ENCODE measurements at regions not wholly inside any gene's neighbourhood (a gene's known extent, or its start where the extent isn't known, plus 50 kb on each side); places are given as distances from the start of the nearest gene placed in this dataset.
"Not testable (repeated sequence)": the region's sequence is repeated elsewhere in the genome, so short reads cannot be mapped to it uniquely, and the experiment has no call there.

DNA sequence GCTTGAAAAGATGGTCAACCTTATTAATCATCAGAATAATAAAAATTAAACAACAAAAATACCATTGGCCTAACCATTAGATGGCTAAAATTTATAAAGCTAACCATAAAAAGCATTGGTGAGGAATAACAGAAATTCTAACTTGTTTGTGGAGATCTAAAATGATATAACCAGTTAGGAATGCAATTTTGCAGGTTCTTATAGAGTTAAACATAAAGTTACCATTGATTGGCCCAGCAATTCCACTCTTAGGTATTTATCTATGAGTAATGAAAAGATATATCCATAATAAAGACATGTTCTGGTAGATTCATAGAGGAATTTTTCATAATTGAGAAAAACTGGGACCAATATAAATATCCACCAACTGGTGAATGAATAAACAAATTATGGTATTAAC, 1098.6 kb downstream of the FSCB start:
- no peak for DNase-seq (ENCODE audit: low spot score)

DNA sequence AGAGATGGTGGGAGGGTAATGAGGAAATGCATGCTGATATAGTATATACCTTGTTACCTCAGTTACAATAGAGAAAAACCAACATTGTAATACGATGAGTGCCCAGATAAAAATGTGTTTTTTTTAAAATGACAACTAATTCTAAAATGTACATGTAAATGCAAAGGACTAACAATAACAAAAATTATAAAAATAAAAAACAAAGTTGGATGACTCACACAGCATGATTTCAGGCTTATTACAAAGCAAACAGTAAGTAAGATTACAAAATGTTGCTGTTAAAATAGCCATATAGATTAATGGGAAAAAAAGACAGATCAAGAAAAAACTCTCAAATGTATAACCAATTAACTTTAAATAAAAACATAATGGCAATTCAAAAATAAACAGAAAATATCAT, 1099.4 kb downstream of the FSCB start:
- DNase-seq (ENCODE audit: low spot score) = no peak

DNA sequence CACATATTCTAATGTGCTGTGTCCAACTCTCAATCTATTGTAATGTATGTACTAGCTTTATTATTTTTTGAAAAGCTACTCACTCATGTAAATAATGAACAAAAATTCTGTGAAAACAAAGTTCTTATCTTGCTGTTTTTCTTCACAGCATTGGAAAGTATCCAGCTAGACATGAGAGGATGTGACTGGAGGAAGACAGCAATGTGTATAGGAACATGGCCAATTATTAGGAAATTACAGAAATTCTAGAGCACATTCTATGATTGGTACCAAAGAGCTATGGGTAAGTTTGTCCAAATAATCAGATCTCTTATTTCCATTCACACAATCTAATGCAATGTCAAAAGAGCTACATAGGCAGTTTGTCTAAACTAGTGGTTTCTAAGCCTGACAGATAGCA, 1100.2 kb downstream of the FSCB start:
- no peak for DNase-seq (ENCODE audit: low spot score)

DNA sequence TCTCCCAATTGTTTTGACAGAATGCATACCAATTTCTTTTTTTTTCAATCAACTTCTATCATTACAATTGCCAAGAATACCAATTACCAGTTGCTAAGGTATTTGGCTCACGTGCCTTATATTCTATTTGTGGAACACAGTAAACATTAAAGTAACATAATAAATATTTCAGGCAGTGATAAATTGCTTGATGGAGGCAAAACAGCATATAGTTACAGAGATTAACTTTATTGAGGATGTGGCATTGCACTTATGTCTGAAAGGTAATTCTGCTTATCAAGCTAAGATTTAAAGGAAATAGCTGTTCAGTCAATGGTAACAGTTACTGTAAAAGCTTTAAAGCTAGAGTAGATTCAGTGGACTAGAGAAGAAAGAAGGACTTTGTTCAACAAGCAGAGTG, 1107.8 kb downstream of the FSCB start:
- DNase-seq (ENCODE audit: low spot score) = no peak

DNA sequence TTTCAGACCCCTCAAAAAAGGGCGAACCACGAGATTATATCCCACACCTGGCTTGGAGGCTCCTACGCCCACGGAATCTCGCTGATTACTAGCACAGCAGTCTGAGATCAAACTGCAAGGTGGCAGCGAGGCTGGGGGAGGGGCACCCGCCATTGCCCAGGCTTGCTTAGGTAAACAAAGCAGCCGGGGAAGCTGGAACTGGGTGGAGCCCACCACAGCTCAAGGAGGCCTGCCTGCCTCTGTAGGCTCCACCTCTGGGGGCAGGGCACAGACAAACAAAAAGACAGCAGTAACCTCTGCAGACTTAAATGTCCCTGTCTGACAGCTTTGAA, 1136.6 kb downstream of the FSCB start:
- not testable (repeated sequence) for DNase-seq (ENCODE audit: low spot score)

DNA sequence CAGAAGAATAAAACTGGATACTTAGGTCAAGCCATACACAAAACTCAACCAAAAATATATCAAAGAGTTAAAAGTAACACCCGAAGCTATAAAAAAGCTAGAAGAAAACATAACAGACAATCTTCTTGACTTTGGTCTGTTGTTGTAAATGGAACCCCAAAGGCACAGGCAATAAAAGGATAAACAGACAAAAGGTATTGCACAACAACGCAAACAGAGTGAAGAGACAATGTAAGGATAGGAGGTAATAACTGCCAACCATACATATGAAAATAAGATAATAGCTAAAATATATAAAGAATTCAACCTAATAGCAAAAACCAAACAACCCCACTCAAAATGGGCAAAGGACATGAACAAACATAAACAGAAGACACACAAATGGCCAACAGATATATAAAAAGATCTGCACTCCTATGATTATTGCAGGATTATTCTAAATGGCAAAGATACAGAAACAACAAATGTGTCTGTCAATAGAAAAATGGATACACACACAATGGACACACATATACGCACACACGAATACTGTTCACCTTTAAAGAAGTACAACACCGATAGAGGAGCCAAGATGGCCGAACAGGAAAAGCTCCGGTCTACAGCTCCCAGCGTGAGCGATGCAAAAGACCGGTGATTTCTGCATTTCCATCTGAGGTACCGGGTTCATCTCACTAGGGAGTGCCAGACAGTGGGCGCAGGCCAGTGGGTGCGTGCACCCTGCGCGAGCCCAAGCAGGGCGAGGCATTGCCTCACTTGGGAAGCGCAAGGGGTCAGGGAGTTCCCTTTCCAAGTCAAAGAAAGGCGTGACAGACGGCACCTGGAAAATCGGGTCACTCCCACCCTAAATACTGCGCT, 1137.1 kb downstream of the FSCB start:
- DNase-seq (ENCODE audit: low spot score) = no peak

DNA sequence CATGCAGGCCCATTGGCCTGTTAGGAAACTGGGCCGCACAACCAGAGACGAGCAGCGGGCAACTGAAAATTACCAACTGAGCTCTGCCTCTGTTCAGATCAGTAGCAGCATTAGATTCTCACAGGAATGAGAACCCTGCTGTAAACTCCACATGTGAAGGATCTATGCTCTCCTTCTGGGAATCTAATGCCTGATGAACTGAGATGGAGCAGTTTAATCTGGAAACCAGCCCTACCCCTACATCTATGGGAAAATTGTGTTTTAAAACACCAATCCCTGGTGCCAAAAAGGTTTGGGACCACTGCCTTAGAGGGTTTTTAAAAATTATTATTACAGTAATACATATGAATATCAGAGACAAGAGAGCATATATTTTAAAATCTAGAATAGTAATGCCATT, 1144.5 kb downstream of the FSCB start:
- no peak for DNase-seq (ENCODE audit: low spot score)

DNA sequence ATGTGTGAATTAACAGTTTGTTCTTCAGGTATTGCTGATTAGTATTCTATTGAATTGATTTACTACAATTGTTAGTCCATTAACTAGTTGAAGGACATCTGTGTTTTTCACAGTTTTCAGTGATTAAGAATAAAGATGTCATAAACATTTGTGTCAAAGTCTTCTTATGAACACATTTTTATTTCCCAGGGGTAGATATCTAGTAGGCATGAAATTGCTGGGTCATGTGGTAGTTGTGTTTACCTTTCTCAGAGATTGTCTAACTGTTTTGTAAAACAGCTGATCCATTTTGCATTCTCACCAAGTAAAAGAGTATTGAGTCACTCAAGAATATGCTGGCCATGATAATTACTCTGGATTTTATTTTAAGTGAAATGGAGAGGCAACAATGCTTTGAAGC, 1145.3 kb downstream of the FSCB start:
- no peak for DNase-seq (ENCODE audit: low spot score)

DNA sequence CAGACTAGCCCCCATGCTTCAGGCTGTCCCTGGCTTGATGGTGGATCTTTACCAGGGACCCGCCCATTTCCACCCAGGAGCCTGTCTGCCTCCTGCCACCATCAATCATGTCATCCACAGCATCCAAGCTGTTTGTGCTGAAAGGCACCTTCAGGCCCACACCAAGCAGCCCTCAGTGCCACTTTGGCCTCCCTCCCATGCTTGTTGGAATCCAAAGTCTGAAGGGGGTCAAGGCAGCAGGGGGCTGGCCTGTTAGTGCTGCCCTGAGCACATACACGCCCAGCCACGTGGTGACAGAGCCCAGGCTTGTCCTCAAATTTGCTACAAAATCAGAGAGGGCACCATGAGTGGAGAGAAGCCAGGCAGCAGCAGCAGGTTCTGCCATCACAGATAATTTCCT, 1146.8 kb downstream of the FSCB start:
- no peak for DNase-seq (ENCODE audit: low spot score)

DNA sequence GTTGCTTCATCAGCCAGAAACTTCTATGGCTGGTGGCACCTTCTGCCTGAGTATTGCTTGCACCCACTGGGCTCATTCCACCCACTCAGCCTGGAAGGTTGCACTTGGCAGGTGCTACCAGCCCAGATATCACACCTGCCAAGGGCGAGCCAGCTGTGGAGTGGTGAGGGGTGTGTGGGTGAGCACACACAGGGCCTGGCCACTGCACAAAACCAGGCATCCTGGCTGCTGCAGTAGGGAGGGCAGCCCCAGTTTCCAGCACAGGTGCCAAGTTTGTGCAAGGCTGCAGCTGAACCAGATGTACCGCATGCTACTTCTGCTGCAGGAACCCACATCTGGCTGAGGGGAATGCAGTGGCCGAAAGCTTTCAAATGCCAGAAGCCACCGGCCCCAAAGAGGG, 1147.8 kb downstream of the FSCB start:
- no peak for DNase-seq (ENCODE audit: low spot score)

DNA sequence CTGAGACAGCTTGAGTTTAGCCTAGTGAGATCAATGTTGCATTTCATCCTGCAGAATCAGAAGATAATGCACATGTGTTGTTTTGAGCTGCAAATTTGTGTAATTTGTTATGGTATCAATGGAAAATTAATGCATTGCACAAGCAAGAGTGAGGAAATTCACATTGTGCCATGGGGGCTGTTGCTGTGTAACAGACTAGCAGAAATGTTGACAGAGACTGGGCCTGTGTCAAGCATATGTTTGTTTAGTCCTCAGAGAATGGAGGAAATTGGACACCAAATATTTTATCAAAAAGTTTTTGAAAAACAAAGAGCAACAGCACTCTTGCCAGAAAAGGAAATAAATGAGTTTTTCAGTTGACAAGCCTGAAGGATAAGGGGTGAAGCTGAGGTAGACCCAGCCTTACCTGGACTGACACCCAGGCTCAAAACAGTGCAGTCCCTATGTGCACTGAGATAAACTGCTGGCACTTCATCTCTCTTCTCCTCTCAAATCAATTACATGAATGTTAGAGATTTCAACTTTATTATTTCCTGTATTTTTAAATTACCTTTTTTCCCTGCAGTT, 1150.0 kb downstream of the FSCB start:
- DNase-seq (ENCODE audit: low spot score) = no peak

DNA sequence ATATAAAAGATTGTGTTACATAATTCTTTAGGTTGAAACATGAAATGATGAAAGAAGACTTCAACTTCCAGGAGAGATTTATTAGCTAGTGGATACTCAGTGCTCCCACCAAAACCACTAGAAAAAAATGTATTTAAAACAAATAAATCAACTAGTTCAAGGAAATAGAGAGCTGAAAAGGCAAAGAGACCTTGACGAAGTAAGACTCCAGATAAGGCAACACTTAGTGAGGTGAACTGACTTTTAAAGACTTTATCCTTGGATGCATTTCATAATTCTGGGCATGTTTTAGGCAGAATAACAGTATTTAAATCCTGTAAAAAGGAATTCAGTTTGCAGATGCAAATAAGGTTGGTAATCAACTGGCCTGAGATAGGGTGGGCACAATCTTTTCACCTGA, 1150.7 kb downstream of the FSCB start:
- DNase-seq (ENCODE audit: low spot score) = no peak

DNA sequence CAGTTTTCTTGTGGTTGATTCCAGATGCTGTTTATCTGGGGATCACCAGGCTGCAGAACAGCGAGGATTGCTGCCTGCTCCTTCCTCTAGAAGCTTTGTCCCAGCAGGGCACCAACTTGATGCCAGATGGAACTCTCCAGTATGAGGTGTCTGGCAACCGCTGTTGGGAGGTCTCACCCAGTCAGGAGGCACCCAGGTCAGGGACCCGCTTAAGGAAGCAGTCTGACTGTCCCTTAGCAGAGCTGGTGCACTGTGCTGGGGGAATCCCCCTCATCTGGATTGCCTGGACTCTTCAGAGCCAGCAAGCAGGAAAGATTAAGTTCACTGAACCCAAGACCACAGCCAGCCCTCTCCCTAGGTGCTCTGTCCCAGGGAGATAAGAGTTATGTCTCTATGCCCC, 1165.2 kb downstream of the FSCB start:
- no peak for DNase-seq (ENCODE audit: low spot score)

DNA sequence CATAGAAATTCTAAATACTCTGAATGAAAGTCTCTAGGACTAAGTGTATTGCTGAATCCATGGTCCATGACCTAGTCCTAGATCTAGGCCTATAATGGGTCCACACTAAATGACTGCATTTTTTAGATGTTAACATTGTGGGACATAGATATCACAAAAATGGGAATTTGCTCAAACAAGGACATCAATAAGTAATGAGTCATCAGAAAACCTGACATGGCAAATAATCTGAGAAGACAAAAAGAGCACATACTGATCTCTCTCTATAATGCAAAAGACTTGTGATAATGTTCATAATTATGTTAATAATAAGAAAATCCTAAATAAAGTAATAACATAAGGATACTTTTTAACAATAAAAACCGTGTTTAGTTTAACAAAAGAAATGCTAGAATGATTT, 1168.4 kb downstream of the FSCB start:
- no peak for DNase-seq (ENCODE audit: low spot score)

DNA sequence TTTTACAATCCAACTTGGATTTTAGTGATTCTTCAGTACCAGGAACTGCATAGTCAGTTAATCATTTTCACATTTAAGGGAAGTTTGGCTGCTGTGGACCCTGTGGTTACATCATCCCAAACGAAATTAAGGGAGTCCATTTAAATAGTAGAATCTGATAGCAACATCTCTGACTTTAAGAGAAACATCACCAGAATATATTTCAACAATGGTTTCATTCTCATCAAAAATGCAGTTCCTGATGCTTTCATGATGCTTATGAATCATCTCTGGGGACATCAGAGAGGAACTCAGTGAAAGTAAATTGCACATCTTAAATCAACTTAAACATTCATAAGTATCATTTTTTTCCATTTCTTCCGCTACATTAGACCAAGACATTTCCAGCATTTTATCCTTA, 1170.7 kb downstream of the FSCB start:
- DNase-seq (ENCODE audit: low spot score) = no peak

DNA sequence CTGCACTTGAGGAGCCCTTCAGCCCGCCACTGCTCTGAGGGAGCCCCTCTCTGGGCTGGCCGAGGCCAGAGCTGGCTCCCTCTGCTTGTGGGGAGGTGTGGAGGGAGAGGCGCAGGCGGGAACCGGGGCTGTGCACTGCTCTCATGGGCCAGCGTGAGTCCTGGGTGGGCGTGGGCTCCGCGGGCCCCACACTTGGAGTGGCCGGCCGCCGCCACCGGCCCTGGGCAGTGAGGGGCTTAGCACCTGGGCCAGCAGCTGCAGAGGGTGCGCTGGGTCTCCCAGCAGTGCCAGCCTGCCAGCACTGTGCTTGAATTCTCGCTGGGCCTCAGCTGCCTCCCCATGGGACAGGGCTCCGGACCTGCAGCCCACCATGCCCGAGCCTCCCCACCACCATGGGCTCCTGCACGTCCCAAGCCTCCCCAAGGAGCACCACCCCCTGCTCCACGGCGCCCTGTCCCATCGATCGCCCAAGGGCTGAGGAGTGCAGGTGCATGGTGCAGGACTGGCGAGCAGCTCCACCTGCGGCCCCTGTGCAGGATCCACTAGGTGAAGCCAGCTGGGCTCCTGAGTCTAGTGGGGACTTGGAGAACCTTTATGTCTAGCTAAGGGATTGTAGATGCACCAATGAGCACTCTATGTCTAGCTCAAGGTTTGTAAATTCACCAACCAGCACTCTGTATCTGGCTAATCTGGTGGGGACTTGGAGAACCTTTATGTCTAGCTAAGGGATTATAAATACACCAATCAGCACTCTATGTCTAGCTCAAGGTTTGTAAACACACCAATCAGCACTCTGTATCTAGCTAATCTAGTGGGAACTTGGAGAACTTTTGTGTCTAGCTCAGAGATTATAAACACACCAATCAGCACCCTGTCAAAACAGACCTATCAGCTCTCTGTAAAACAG, 1180.3 kb downstream of the FSCB start:
- not testable (repeated sequence) for DNase-seq (ENCODE audit: low spot score)

DNA sequence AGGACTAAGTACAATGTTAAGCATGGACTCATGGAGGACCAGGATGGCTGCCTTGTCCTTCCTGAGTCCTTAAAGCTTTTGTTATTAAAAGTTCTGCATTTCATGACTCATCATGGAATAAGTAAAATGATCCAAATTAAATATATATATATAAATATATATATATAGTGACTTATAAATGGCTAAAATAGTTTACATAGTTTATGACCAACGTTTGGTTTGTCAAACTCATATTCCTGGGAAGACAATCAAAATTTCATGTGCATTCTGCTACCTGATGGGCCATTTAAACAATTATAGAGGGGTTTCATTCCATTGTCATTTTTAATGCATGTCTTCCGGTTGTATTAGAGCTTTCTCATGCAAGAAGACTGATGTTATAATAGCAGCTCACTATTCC, 1190.7 kb downstream of the FSCB start:
- DNase-seq (ENCODE audit: low spot score) = no peak

DNA sequence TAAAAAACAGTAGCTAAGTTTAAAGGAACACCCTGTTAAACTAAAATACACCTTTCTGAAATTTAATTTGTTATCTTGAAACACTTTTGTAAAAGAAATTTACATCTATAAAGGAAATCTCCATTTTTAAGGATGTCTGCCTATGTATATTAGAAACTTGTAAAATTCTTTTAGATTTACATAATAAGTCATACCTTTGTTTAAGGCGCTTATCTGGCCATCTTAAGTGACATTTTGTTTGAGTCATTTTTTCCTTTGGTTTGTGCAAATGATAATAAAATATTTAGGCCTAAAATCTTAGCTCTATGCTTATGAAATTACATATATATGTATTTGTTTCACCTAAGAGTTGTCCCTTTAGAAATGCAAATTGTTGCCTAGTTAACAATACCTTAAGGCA, 1193.4 kb downstream of the FSCB start:
- DNase-seq (ENCODE audit: low spot score) = no peak

DNA sequence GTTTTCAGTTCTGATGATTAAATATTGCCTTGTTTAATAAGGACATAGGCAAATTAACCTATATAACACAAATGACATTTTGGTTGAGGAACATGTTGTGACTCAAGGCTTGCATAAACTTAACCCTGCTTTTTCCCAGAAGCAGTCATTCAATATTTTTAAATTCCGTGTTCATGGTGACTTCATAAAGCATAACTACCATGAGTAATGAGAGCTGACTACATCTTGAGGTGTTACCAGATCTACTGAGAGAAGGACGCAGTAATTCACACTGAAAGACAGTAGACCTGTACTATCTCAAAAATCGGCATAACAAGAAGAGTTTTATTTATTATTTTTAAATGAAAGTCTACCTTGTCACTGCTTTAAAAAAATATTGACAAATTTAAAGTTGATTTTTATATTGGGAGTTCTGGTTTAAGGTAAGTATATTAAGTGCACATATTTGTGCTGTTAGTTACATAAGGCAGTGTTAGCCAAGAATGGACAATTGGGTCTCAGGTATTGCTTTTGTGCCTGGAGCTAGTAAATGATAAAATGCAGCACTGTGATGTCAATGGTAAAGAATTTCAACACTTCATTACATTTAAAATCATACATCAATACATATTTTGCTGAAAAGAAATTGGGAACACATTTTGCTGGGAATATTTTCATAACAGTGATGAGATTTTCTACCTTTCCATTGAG, 1198.5 kb downstream of the FSCB start:
- no peak for DNase-seq (ENCODE audit: low spot score)

DNA sequence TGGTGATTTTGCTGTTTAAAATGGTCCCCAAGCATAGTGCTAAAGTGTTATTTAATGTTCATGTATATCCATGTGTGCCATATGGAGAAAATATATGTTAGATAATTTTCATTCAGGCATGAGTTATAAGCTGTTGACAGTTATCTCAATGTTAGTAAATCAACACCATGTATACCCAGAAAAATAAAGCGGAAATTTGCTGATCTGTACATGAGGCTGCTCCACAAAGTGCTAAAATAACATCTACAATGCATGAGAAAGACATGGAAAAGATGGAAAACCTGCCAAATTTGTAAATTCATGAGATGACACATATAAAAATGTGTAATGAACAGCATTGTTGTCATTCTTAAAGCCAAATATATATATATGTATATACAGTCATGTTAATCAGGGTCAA, 1199.2 kb downstream of the FSCB start:
- no peak for DNase-seq (ENCODE audit: low spot score)

DNA sequence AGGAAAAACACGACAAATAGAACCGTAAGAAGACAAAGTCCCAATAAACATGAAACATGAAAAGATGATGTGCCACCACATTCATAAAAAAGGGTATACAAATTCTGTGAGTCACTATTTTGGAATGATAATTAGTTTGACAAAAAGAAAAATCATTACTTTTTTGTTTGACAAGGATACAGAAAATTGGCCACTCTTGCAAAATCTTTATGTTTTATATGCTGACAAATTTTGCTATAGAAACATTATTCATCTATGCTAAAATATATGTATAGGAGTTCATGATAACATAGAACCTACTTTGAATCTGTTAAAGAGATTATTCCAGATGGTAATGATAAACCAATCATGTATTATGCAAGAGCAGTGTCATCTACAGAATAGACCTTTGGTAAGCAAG, 1201.0 kb downstream of the FSCB start:
- no peak for DNase-seq (ENCODE audit: low spot score)

DNA sequence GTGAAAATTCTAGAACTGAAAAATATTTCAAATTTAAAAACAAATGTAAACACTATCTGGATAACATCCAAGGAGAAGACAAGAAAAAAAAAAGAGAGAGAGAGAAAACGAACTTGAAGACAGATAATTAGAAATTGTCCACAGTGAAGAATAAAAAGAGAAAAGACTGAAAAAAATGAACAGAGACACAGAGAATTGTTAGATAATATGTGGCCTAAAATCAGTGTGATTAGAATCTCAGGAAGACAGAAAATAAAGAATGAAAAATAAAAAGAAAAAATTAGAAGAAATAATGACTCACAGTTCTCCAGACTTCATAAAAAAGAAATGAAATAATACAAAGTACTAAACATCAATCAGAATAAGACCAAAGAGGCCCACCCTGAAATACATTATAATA, 1209.3 kb downstream of the FSCB start:
- no peak for DNase-seq (ENCODE audit: low spot score)

DNA sequence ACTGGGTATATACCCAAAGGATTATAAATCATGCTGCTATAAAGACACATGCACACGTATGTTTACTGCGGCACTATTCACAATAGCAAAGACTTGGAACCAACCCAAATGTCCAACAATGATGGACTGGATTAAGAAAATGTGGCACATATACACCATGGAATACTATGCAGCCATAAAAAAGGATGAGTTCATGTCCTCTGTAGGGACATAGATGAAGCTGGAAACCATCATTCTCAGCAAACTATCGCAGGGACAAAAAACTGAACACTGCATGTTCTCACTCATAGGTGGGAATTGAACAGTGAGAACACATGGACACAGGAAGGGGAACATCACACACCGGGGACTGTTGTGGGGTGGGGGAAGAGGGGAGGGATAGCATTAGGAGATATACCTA, 1211.0 kb downstream of the FSCB start:
- not testable (repeated sequence) for DNase-seq (ENCODE audit: low spot score)

All from GM03348 (cell line).